Heart left ventricle (tissue), 16 donors: ENCODE measurements at regions not wholly inside any gene's neighbourhood (a gene's known extent, or its start where the extent isn't known, plus 50 kb on each side); places are given as distances from the start of the nearest gene placed in this dataset.

Source experiments
- ATAC-seq, 4 donors: fragments of 200-7000 bp; cut with Tn5 transposase; one replicate each; pipeline ENCODE4 v1.9.1; 2020 to 2022; ENCODE audit warnings: moderate library complexity in 4 of 4, mild to moderate bottlenecking in 3 of 4, moderate number of reproducible peaks in 1 of 4
- DNase-seq, 5 donors: peaks; one replicate each; pipeline ENCODE4 v3.0.0-alpha.2; 2020
- H3K27ac ChIP-seq, 12 donors: fragments of 200-600 bp; sonication (generic) in 4 of 12; one replicate each; pipeline versions ENCODE4 v1.5.0 to v1.8.0; 2016 to 2022; ENCODE audit warnings: mild to moderate bottlenecking in 2 of 12
- H3K27me3 ChIP-seq, 9 donors: fragments of 200-600 bp; sonication (generic) in 2 of 9; one replicate each; pipeline versions ENCODE4 v1.5.1 to v1.8.0; 2016 to 2022; ENCODE audit warnings: mild to moderate bottlenecking in 3 of 9
- H3K36me3 ChIP-seq, 9 donors: fragments of 200-600 bp; sonication (generic) in 2 of 9; one replicate each; pipeline versions ENCODE4 v1.5.0 to v1.8.0; 2018 to 2022; ENCODE audit warnings: mild to moderate bottlenecking in 2 of 9
- H3K4me1 ChIP-seq, 12 donors: fragments of 200-600 bp; sonication (generic) in 4 of 12; one replicate each; pipeline versions ENCODE4 v1.5.0 to v1.8.0; 2016 to 2022; ENCODE audit warnings: mild to moderate bottlenecking in 3 of 12
- H3K4me3 ChIP-seq, 12 donors: fragments of 200-600 bp; sonication (generic) in 4 of 12; one replicate each; pipeline versions ENCODE4 v1.5.0 to v1.8.0; 2017 to 2022; ENCODE audit warnings: mild to moderate bottlenecking in 9 of 12, moderate library complexity in 4 of 12
- H3K9me3 ChIP-seq, 12 donors: fragments of 200-600 bp; sonication (generic) in 4 of 12; one replicate each; pipeline versions ENCODE4 v1.5.0 to v1.8.0; 2016 to 2022; ENCODE audit warnings: mild to moderate bottlenecking in 1 of 12
- POLR2A ChIP-seq, 2 donors: fragments of 450-650 bp; IDR thresholded peaks; one replicate each; pipeline ENCODE4 v1.6.1; 2017; ENCODE audit warnings: antibody characterized with exemption in 2 of 2, mild to moderate bottlenecking in 2 of 2, moderate library complexity in 2 of 2
- WGBS, 4 donors: extraction: QIAGEN DNeasy Blood & Tissue Kit in 2 of 4; methylation state at CpG; one replicate each; pipeline versions ENCODE4 v1.1.5 to v1.1.7; 2013 to 2018; 5-methylcytosine and 5-hydroxymethylcytosine counted together
- intact Hi-C, 10 donors: fragments of 100-400 bp; cut with DNase I; formaldehyde crosslinking; loops; one replicate each; pipeline versions ENCODE4 v1.11.1 to v1.14.2; 2022
- TF ChIP-seq, protein P1 (sequence below), 12 donors: fragments of 200-600 bp; sonication (generic) in 4 of 12; IDR thresholded peaks; one replicate each; pipeline versions ENCODE4 v1.5.0 to v1.8.0; 2018 to 2022; ENCODE audit warnings: antibody characterized with exemption in 12 of 12, mild to moderate bottlenecking in 5 of 12
- donor health status: ischemic (EF 13 %, LVEDD 7.1; RV severe dilation, severe dysfunction).
- donor health status: healthy with polysubstance abuse.
- donor health status: DM: no; HTN: yes; CAD: no.
- donor health status: DM: no; HTN: no; CAD: no.
- donor health status: ischemic (EF 25% LVEDD 6.9; RV normal size, moderate dysfunction).
- donor health status: ischemic (EF 25% LVEDD 5.7; RV mildly dilated, moderate dysfunction).
- donor health status: healthy.
- donor health status: DM: yes; HTN: yes; CAD: no.
- donor health status: ischemic (EF 35%, LVEDD 5.7; RV mildly dilated, moderate dysfunction).
- donor health status: nonischemic (EF 11% LVEDD 7.7; RV severe dilation, severe dysfunction).
- donor health status: DM: yes; HTN: yes; CAD: no.
- donor health status: PGD.
- donor health status: ischemic (EF 29% LVEDD 5.4; RV normal size, mild dysfunction).
- donor health status: nonischemic (EF 23%, LVEDD 6.1; RV moderate dilation, normal function).

DNA sequence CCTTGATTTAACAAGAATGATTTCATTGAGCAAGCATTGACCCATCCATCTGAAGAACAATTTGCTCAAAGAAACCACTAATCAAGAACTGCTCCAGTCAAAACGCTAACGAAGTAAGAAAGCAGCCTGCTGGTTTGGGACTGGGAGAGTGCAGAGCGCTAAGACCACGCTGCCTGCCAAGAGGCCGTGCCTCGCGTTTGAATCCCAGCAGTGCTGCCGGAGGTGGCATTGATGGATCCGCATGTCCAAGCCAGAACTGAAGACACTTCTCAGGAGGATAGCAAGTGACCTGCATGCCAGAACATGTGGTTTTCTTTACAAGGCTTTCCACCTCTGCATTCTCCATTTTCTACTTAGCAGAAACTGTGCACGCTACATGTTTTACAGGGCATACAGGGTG, 105.2 kb upstream of the FOXC1 start:
- TF ChIP-seq POLR2A (IDR thresholded peaks at IDR 0.05) = no peak
- TF ChIP-seq, protein P1, sequence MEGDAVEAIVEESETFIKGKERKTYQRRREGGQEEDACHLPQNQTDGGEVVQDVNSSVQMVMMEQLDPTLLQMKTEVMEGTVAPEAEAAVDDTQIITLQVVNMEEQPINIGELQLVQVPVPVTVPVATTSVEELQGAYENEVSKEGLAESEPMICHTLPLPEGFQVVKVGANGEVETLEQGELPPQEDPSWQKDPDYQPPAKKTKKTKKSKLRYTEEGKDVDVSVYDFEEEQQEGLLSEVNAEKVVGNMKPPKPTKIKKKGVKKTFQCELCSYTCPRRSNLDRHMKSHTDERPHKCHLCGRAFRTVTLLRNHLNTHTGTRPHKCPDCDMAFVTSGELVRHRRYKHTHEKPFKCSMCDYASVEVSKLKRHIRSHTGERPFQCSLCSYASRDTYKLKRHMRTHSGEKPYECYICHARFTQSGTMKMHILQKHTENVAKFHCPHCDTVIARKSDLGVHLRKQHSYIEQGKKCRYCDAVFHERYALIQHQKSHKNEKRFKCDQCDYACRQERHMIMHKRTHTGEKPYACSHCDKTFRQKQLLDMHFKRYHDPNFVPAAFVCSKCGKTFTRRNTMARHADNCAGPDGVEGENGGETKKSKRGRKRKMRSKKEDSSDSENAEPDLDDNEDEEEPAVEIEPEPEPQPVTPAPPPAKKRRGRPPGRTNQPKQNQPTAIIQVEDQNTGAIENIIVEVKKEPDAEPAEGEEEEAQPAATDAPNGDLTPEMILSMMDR (IDR thresholded peaks at IDR 0.05) = no peak
- intact Hi-C loops = no loop called here
- Histone ChIP-seq H3K4me1 (peaks cover 0 to 17% (median 0%) of the 10 kb centered on the region in 12 donors), H3K27ac (no peak overlapping the region), H3K27me3 (peaks cover 0 to 8% (median 0%) of the 10 kb centered on the region in 9 donors), H3K4me3 (no peak overlapping the region), H3K36me3 (no peaks in the 10 kb centered on the region), H3K9me3 (no peaks in the 10 kb centered on the region)
- 51 to 62% (median 58%) methylated on average over 10 of the region's 10 CpGs for WGBS, 4 donors
- ATAC-seq (peak in 1 of 4 donors; percentile 40), DNase-seq (no peak)

DNA sequence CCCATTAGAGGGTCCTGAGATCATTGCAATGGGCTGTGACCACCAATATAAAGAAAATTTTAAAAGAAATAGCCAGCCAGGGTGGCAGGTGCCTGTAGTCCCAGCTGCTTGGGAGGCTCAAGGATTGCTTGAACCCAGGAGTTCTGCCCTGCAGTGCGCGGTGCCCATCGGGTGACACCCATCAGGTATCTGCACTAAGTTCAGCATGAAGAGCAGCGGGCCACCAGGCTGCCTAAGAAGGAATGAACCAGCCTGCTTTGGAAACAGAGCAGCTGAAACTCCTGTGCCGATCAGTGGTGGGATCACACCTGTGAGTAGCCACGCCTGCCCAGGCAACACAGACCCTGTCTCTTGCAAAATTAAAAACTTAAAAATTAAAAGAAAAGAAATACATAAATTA, 102.5 kb upstream of the FOXC1 start:
- TF ChIP-seq POLR2A (IDR thresholded peaks at IDR 0.05) = no peak
- TF ChIP-seq, protein P1 (IDR thresholded peaks at IDR 0.05) = no peak
- peaks cover 0 to 14% (median 0%) of the 10 kb centered on the region in 12 donors for H3K4me1 ChIP-seq

DNA sequence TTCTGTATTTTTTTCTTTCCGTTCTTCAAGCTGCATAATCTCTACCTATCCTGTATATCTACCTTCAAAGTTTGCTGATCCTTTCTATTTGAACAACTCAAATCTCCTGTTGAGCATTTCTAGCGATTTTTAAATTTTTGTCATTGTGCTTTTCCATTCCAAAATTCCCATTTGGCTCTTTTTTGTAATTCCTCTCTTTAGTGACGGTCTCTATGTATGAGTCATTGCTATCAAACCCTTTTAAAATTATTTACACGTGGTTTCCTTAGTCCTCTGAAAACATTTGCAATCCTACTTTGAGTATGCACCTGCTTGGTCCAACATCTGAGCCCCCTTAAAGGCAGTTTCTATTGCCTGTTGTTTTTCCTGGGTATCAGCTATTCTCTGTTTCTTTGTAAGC, 100.5 kb upstream of the FOXC1 start:
- no peak for TF ChIP-seq POLR2A (IDR thresholded peaks at IDR 0.05)
- TF ChIP-seq, protein P1 (IDR thresholded peaks at IDR 0.05) = no peak
- peaks cover 0 to 11% (median 0%) of the 10 kb centered on the region in 9 donors for H3K27me3 ChIP-seq
- WGBS, 4 donors = 76 to 81% (median 78%) methylated on average over 4 of the region's 4 CpGs
- H3K4me3 ChIP-seq = no peak overlapping the region
- H3K36me3 ChIP-seq = no peaks in the 10 kb centered on the region
- H3K9me3 ChIP-seq = no peaks in the 10 kb centered on the region
- H3K4me1 ChIP-seq = peaks cover 0 to 5% (median 0%) of the 10 kb centered on the region in 12 donors
- no peak for ATAC-seq
- intact Hi-C loops = no loop called here
- DNase-seq = no peak
- no peak overlapping the region for H3K27ac ChIP-seq

More for the DNA sequence above, 102.5 kb upstream of the FOXC1 start:
- no peaks in the 10 kb centered on the region for H3K9me3 ChIP-seq
- H3K36me3 ChIP-seq = no peaks in the 10 kb centered on the region
- H3K4me3 ChIP-seq = no peak overlapping the region
- 76 to 93% (median 87%) methylated on average over 6 of the region's 6 CpGs for WGBS, 4 donors
- intact Hi-C loops = no loop called here
- H3K27me3 ChIP-seq = peaks cover 0 to 11% (median 0%) of the 10 kb centered on the region in 9 donors
- no peak for DNase-seq
- ATAC-seq = no peak
- H3K27ac ChIP-seq = no peak overlapping the region

DNA sequence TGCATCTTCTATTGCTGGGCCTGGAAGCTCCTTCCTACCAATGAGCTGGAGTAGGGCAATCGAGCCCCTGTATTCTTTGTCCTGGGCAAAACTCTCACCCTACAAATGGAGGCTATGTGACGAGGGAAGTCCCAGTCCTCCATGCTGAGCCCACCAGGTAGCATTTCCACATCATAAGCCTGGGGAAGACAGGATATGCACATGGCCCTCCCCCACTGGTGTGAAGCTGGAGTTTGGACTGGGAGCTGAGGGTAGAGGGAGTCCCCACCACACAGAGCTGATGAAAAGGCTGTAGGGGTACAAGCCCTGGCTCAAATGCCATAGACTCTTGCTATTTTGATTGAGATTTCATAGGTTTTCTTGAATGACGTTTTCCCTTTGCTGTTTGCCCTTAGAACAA, 99.5 kb upstream of the FOXC1 start:
- DNase-seq (no peak), ATAC-seq (no peak)
- no peak overlapping the region for H3K4me3 ChIP-seq
- H3K4me1 ChIP-seq = no peaks in the 10 kb centered on the region
- H3K36me3 ChIP-seq = no peaks in the 10 kb centered on the region
- TF ChIP-seq, protein P1 (IDR thresholded peaks at IDR 0.05) = no peak
- TF ChIP-seq POLR2A (IDR thresholded peaks at IDR 0.05) = no peak
- intact Hi-C loops = no loop called here
- no peak overlapping the region for H3K27ac ChIP-seq
- peaks cover 0 to 1% (median 0%) of the 10 kb centered on the region in 12 donors for H3K9me3 ChIP-seq
- H3K27me3 ChIP-seq = peaks cover 0 to 11% (median 0%) of the 10 kb centered on the region in 9 donors
- WGBS, 4 donors = 59 to 82% (median 65%) methylated on average over 2 to 3 of the region's 3 CpGs
